ENCODE measurements at regions not wholly inside any gene's neighbourhood (a gene's known extent, or its start where the extent isn't known, plus 50 kb on each side); places are given as distances from the start of the nearest gene placed in this dataset.
"Not testable (repeated sequence)": the region's sequence is repeated elsewhere in the genome, so short reads cannot be mapped to it uniquely, and the experiment has no call there.

GRCh38 chr4:108425988-108426387, 194.4 kb upstream of the RPL34 start:
- H3K4me3 ChIP-seq (replicated peaks in 1 of 2; ENCODE audit: low read depth in 2 of 2, low read length in 2 of 2) = no peak overlapping the region
- DNase-seq (ENCODE audit: low read depth in 2 of 2) = peak; percentile 3 to 71
- TF ChIP-seq CTCF (IDR thresholded peaks at IDR 0.05; ENCODE audit: low read depth, low read length) = no peak

GRCh38 chr4:108417923-108418322, 202.5 kb upstream of the RPL34 start:
- DNase-seq (ENCODE audit: low read depth in 2 of 2) = peak in 1 of 2 donors; percentile 5
- no peak for TF ChIP-seq CTCF (IDR thresholded peaks at IDR 0.05; ENCODE audit: low read depth, low read length)
- no peak overlapping the region for H3K4me3 ChIP-seq (replicated peaks in 1 of 2; ENCODE audit: low read depth in 2 of 2, low read length in 2 of 2)

GRCh38 chr4:108416831-108417230, 203.5 kb upstream of the RPL34 start:
- TF ChIP-seq CTCF (IDR thresholded peaks at IDR 0.05; ENCODE audit: low read depth, low read length) = no peak
- no peak for DNase-seq (ENCODE audit: low read depth in 2 of 2)
- no peak overlapping the region for H3K4me3 ChIP-seq (replicated peaks in 1 of 2; ENCODE audit: low read depth in 2 of 2, low read length in 2 of 2)

GRCh38 chr4:108415389-108415788, 205.0 kb upstream of the RPL34 start:
- no peak overlapping the region for H3K4me3 ChIP-seq (replicated peaks in 1 of 2; ENCODE audit: low read depth in 2 of 2, low read length in 2 of 2)
- no peak for TF ChIP-seq CTCF (IDR thresholded peaks at IDR 0.05; ENCODE audit: low read depth, low read length)
- DNase-seq (ENCODE audit: low read depth in 2 of 2) = no peak

GRCh38 chr4:108411836-108412235, 208.5 kb upstream of the RPL34 start:
- no peak for DNase-seq (ENCODE audit: low read depth in 2 of 2)
- TF ChIP-seq CTCF (IDR thresholded peaks at IDR 0.05; ENCODE audit: low read depth, low read length) = no peak

GRCh38 chr4:108409691-108410090, 210.7 kb upstream of the RPL34 start:
- DNase-seq (ENCODE audit: low read depth in 2 of 2); H3K4me3 ChIP-seq (replicated peaks in 1 of 2; ENCODE audit: low read depth in 2 of 2, low read length in 2 of 2): not testable (repeated sequence)

More at GRCh38 chr4:108411836-108412235, 208.5 kb upstream of the RPL34 start:
- no peak overlapping the region for H3K4me3 ChIP-seq (replicated peaks in 1 of 2; ENCODE audit: low read depth in 2 of 2, low read length in 2 of 2)

- TF ChIP-seq CTCF (IDR thresholded peaks at IDR 0.05; ENCODE audit: low read depth, low read length) = no peak
- DNase-seq (ENCODE audit: low read depth in 2 of 2) = no peak
- H3K4me3 ChIP-seq (replicated peaks in 1 of 2; ENCODE audit: low read depth in 2 of 2, low read length in 2 of 2) = no peak overlapping the region
These were observed 214.8 kb upstream of the RPL34 start for GRCh38 chr4:108405586-108405985.

All from cardiac fibroblast (primary cell).